Endodermal cell (in vitro differentiated cells): ENCODE measurements at regions not wholly inside any gene's neighbourhood (a gene's known extent, or its start where the extent isn't known, plus 50 kb on each side); places are given as distances from the start of the nearest gene placed in this dataset.

Experiments
- DNase-seq: peaks from one replicate; pipeline ENCODE4 v3.0.0-alpha.2; 2017
- H3K27ac ChIP-seq: 2 replicates; pipeline ENCODE4 v1.5.1; 2013; ENCODE audit warnings: mild to moderate bottlenecking, low read depth, low read length, moderate library complexity
- H3K27me3 ChIP-seq: 2 replicates; pipeline ENCODE4 v1.6.1; 2013; ENCODE audit warnings: mild to moderate bottlenecking, low read length, moderate library complexity; ENCODE audit not compliant: insufficient read depth, control insufficient read depth, poor library complexity, severe bottlenecking
- H3K36me3 ChIP-seq: 2 replicates; pipeline ENCODE4 v1.7.0; 2013; ENCODE audit warnings: mild to moderate bottlenecking, low read length, moderate library complexity; ENCODE audit not compliant: control insufficient read depth, insufficient read depth
- H3K4me1 ChIP-seq: one replicate; pipeline ENCODE4 v1.7.0; 2013; ENCODE audit warnings: low read length; ENCODE audit not compliant: control insufficient read depth, insufficient read depth
- H3K4me3 ChIP-seq: 2 replicates; pipeline ENCODE4 v1.5.1; 2013; ENCODE audit warnings: mild to moderate bottlenecking, low read length, moderate library complexity
- H3K9ac ChIP-seq: 2 replicates; pipeline ENCODE4 v1.6.1; 2013; ENCODE audit warnings: mild to moderate bottlenecking, low read length, moderate library complexity; ENCODE audit not compliant: poor library complexity, severe bottlenecking; ENCODE audit errors: extremely low read depth
- H3K9me3 ChIP-seq: 2 replicates; pipeline ENCODE4 v1.6.1; 2013; ENCODE audit warnings: mild to moderate bottlenecking, low read length, moderate library complexity; ENCODE audit not compliant: control insufficient read depth
- H3K27ac Mint-ChIP-seq: 2 replicates; pipeline ENCODE4 v1.8.0; 2020; ENCODE audit warnings: mixed read lengths
- H3K27me3 Mint-ChIP-seq: 2 replicates; pipeline ENCODE4 v1.8.0; 2021; ENCODE audit warnings: mild to moderate bottlenecking, mixed read lengths; ENCODE audit not compliant: insufficient read depth
- H3K36me3 Mint-ChIP-seq: 2 replicates; pipeline ENCODE4 v1.8.0; 2020; ENCODE audit warnings: low read depth, mixed read lengths
- H3K4me1 Mint-ChIP-seq: 2 replicates; pipeline ENCODE4 v1.8.0; 2020; ENCODE audit warnings: mixed read lengths
- H3K4me3 Mint-ChIP-seq: 2 replicates; pipeline ENCODE4 v1.8.0; 2020; ENCODE audit warnings: mild to moderate bottlenecking, moderate library complexity, mixed read lengths
- H3K9me3 Mint-ChIP-seq: 2 replicates; pipeline ENCODE4 v1.8.0; 2020; ENCODE audit warnings: mild to moderate bottlenecking, mixed read lengths
- CTCF ChIP-seq: fragments of 200-600 bp; sonication (generic); conservative IDR thresholded peaks from 2 replicates; pipeline ENCODE4 v1.5.0; 2021; ENCODE audit warnings: antibody characterized with exemption, mild to moderate bottlenecking
- WGBS, 2 experiments: methylation state at CpG; one replicate each; pipeline versions ENCODE4 v1.1.5 to v1.1.7; 2013; ENCODE audit warnings: missing lambda C conversion rate in 2 of 2, mixed read lengths in 1 of 2; ENCODE audit not compliant: insufficient coverage in 1 of 2, insufficient read length in 1 of 2; 5-methylcytosine and 5-hydroxymethylcytosine counted together

DNA sequence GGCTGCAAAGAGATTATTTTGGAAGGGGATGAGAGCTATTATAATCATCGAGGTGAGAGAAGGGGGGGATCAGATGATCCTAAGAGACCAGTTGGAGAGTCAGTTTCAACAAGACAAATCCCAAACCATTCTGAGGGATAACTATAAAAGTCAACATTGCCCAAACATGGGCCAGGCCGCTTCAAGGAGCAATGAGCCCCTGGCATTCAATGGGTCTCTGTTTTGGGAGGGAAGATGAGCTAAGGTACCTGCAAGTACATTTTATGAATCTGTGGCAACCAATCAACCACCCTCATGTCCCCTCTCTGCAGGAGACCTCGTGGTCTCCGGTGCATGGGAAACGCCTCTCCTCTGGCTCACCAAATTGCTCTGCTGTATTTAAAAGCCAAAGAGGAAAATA lies 209.9 kb upstream of the C16orf82 start:
- no peaks in the 10 kb centered on the region for H3K4me1 ChIP-seq
- no peak overlapping the region for H3K9ac ChIP-seq
- no peak overlapping the region for H3K27ac ChIP-seq
- no peak for TF ChIP-seq CTCF
- Mint-ChIP-seq H3K27ac (no peak overlapping the region), H3K4me1 (no peaks in the 10 kb centered on the region), H3K9me3 (peaks cover 23% of the 10 kb centered on the region), H3K4me3 (no peak overlapping the region), H3K36me3 (no peaks in the 10 kb centered on the region), H3K27me3 (peaks cover 4% of the 10 kb centered on the region)
- H3K9me3 ChIP-seq, result peaks cover 13% of the 10 kb centered on the region
- peaks cover 4% of the 10 kb centered on the region for H3K27me3 ChIP-seq
- H3K4me3 ChIP-seq, result no peak overlapping the region
- no peak for DNase-seq
- H3K36me3 ChIP-seq, result no peaks in the 10 kb centered on the region
- 95% methylated on average over 5 of the region's 5 CpGs; no CpG with 5 or more reads in 1 of the 2 experiments for WGBS, 2 experiments

- no peak for DNase-seq
- H3K4me3 Mint-ChIP-seq, result no peak overlapping the region
- TF ChIP-seq CTCF, result no peak
- Histone ChIP-seq H3K9ac (no peak overlapping the region), H3K27ac (no peak overlapping the region), H3K4me1 (no peaks in the 10 kb centered on the region), H3K4me3 (no peak overlapping the region), H3K9me3 (peaks cover 13% of the 10 kb centered on the region), H3K27me3 (peaks cover 4% of the 10 kb centered on the region), H3K36me3 (no peaks in the 10 kb centered on the region)
- peaks cover 24% of the 10 kb centered on the region for H3K9me3 Mint-ChIP-seq
- peaks cover 4% of the 10 kb centered on the region for H3K27me3 Mint-ChIP-seq
- no peaks in the 10 kb centered on the region for H3K4me1 Mint-ChIP-seq
- no peak overlapping the region for H3K27ac Mint-ChIP-seq
- WGBS, 2 experiments, result 87 to 100% methylated on average over 3 to 4 of the region's 4 CpGs
- no peaks in the 10 kb centered on the region for H3K36me3 Mint-ChIP-seq
Measured at GRCh38 chr16:26857371-26857770, 209.4 kb upstream of the C16orf82 start.

GRCh38 chr16:26860506-26860905 lies 206.2 kb upstream of the C16orf82 start:
- Histone ChIP-seq H3K27ac (no peak overlapping the region), H3K4me1 (no peaks in the 10 kb centered on the region), H3K27me3 (no peaks in the 10 kb centered on the region), H3K9ac (no peak overlapping the region), H3K4me3 (no peak overlapping the region), H3K9me3 (peaks cover 13% of the 10 kb centered on the region), H3K36me3 (no peaks in the 10 kb centered on the region)
- H3K27ac Mint-ChIP-seq, result no peak overlapping the region
- peaks cover 24% of the 10 kb centered on the region for H3K9me3 Mint-ChIP-seq
- DNase-seq, result no peak
- H3K36me3 Mint-ChIP-seq, result no peaks in the 10 kb centered on the region
- no peak overlapping the region for H3K4me3 Mint-ChIP-seq
- TF ChIP-seq CTCF, result no peak
- no peaks in the 10 kb centered on the region for H3K4me1 Mint-ChIP-seq
- peaks cover 13% of the 10 kb centered on the region for H3K27me3 Mint-ChIP-seq
- whole genome bisulfite sequencing, 2 experiments, result 92 to 100% methylated on average over 1 of the region's 1 CpG
